ENCODE measurements at regions not wholly inside any gene's neighbourhood (a gene's known extent, or its start where the extent isn't known, plus 50 kb on each side); places are given as distances from the start of the nearest gene placed in this dataset.

- TF ChIP-seq CTCF (IDR thresholded peaks at IDR 0.05; ENCODE audit: low read depth, low read length, poor library complexity, severe bottlenecking) (no peak), EZH2phosphoT487 (IDR thresholded peaks at IDR 0.05; ENCODE audit: borderline replicate concordance, low read length) (no peak)
Observed at GRCh38 chr21:35810431-35810970, 249.8 kb downstream of the SETD4 start.

All from DOHH2 (cell line).